H9 (cell line): ENCODE measurements at regions not wholly inside any gene's neighbourhood (a gene's known extent, or its start where the extent isn't known, plus 50 kb on each side); places are given as distances from the start of the nearest gene placed in this dataset.

Experiments
- DNase-seq: peaks from one replicate; pipeline ENCODE4 v3.0.0-alpha.2; 2017
- H2AFZ ChIP-seq: one replicate; pipeline ENCODE4 v1.6.1; 2013; ENCODE audit warnings: mild to moderate bottlenecking, low read length, control low read depth, moderate library complexity
- H2AK5ac ChIP-seq: 2 replicates; pipeline ENCODE4 v1.6.1; 2013; ENCODE audit warnings: low read length, control low read depth, mixed read lengths; ENCODE audit not compliant: insufficient read length
- H2BK120ac ChIP-seq: one replicate; pipeline ENCODE4 v1.6.1; 2013; ENCODE audit warnings: low read depth, mild to moderate bottlenecking, low read length, control low read depth, inconsistent platforms; ENCODE audit not compliant: poor library complexity, severe bottlenecking
- H2BK12ac ChIP-seq: 2 replicates; pipeline ENCODE4 v1.6.1; 2013; ENCODE audit warnings: low read length, control low read depth, mixed read lengths, low read depth; ENCODE audit not compliant: insufficient read length
- H2BK15ac ChIP-seq: 2 replicates; pipeline ENCODE4 v1.6.1; 2013; ENCODE audit warnings: low read depth, low read length, control low read depth
- H2BK20ac ChIP-seq: one replicate; pipeline ENCODE4 v1.6.1; 2013; ENCODE audit warnings: low read depth, mild to moderate bottlenecking, low read length, control low read depth, inconsistent platforms; ENCODE audit not compliant: poor library complexity, severe bottlenecking
- H2BK5ac ChIP-seq: 2 replicates; pipeline ENCODE4 v1.6.1; 2013; ENCODE audit warnings: low read length, control low read depth, mixed read lengths; ENCODE audit not compliant: insufficient read length
- H3K14ac ChIP-seq: 2 replicates; pipeline ENCODE4 v1.6.1; 2013; ENCODE audit warnings: low read length, control low read depth; ENCODE audit not compliant: insufficient read depth
- H3K18ac ChIP-seq: 2 replicates; pipeline ENCODE4 v1.6.1; 2013; ENCODE audit warnings: low read depth, mild to moderate bottlenecking, mixed read lengths, low read length, control low read depth; ENCODE audit not compliant: insufficient read length
- H3K23ac ChIP-seq: 2 replicates; pipeline ENCODE4 v1.6.1; 2013; ENCODE audit warnings: low read length, control low read depth, mixed read lengths, low read depth; ENCODE audit not compliant: insufficient read length
- H3K23me2 ChIP-seq: 2 replicates; pipeline ENCODE4 v1.6.1; 2013; ENCODE audit warnings: low read depth, mild to moderate bottlenecking, mixed read lengths, low read length, control low read depth; ENCODE audit not compliant: insufficient read length, poor library complexity, severe bottlenecking
- H3K27ac ChIP-seq: 2 replicates; pipeline ENCODE4 v1.5.1; 2013; ENCODE audit warnings: low read length, control low read depth, mixed read lengths, low read depth; ENCODE audit not compliant: insufficient read length
- H3K27me3 ChIP-seq: 2 replicates; pipeline ENCODE4 v1.6.1; 2013; ENCODE audit warnings: low read length, control low read depth, inconsistent platforms; ENCODE audit not compliant: insufficient read depth
- H3K4ac ChIP-seq: 2 replicates; pipeline ENCODE4 v1.6.1; 2013; ENCODE audit warnings: low read depth, mild to moderate bottlenecking, control low read depth, inconsistent platforms, low read length, moderate library complexity
- H3K4me1 ChIP-seq: 2 replicates; pipeline ENCODE4 v1.6.1; 2013; ENCODE audit warnings: low read length, control low read depth, inconsistent platforms; ENCODE audit not compliant: insufficient read depth
- H3K4me2 ChIP-seq: 2 replicates; pipeline ENCODE4 v1.6.1; 2013; ENCODE audit warnings: low read length, control low read depth, mixed read lengths; ENCODE audit not compliant: insufficient read length, insufficient read depth
- H3K56ac ChIP-seq: 2 replicates; pipeline ENCODE4 v1.6.1; 2013; ENCODE audit warnings: low read depth, mild to moderate bottlenecking, mixed read lengths, low read length, control low read depth; ENCODE audit not compliant: insufficient read length
- H3K79me1 ChIP-seq: 2 replicates; pipeline ENCODE4 v1.6.1; 2013; ENCODE audit warnings: low read depth, mild to moderate bottlenecking, moderate library complexity, low read length, control low read depth, inconsistent platforms; ENCODE audit not compliant: insufficient read depth, poor library complexity, severe bottlenecking
- H3K79me2 ChIP-seq: 2 replicates; pipeline ENCODE4 v1.6.1; 2013; ENCODE audit warnings: low read length, control low read depth, inconsistent platforms; ENCODE audit not compliant: insufficient read depth
- H3K9ac ChIP-seq: 2 replicates; pipeline ENCODE4 v1.6.1; 2013; ENCODE audit warnings: low read length, control low read depth, mixed read lengths; ENCODE audit not compliant: insufficient read length; ENCODE audit errors: extremely low read depth
- H3K9me3 ChIP-seq: one replicate; pipeline ENCODE4 v1.6.1; 2013; ENCODE audit warnings: low read depth, low read length, inconsistent platforms; ENCODE audit not compliant: control insufficient read depth
- H3T11ph ChIP-seq: one replicate; pipeline ENCODE4 v1.6.1; 2013; ENCODE audit warnings: mild to moderate bottlenecking, low read length, control low read depth, inconsistent platforms
- H4K20me1 ChIP-seq: one replicate; pipeline ENCODE4 v1.6.1; 2013; ENCODE audit not compliant: control insufficient read depth, insufficient read length, insufficient read depth
- H4K5ac ChIP-seq: 2 replicates; pipeline ENCODE4 v1.6.1; 2013; ENCODE audit warnings: low read depth, mild to moderate bottlenecking, mixed read lengths, low read length, control low read depth; ENCODE audit not compliant: insufficient read length
- H4K8ac ChIP-seq: replicated peaks from 2 replicates; pipeline ENCODE4 v1.6.1; 2013; ENCODE audit warnings: low read length, control low read depth, mixed read lengths, low read depth; ENCODE audit not compliant: insufficient read length
- H4K91ac ChIP-seq: 2 replicates; pipeline ENCODE4 v1.6.1; 2013; ENCODE audit warnings: low read depth, mild to moderate bottlenecking, moderate library complexity, mixed read lengths, low read length, control low read depth; ENCODE audit not compliant: insufficient read length
- H3K27ac Mint-ChIP-seq, 3 experiments: 2 replicates in 2 of 3; 3 replicates in 1 of 3; pipeline ENCODE4 v1.8.0; 2020 to 2021; ENCODE audit warnings: mixed read lengths in 3 of 3, mild to moderate bottlenecking in 1 of 3, moderate library complexity in 1 of 3
- H3K27me3 Mint-ChIP-seq: 2 replicates; pipeline ENCODE4 v1.8.0; 2021; ENCODE audit warnings: low read depth, mild to moderate bottlenecking, moderate library complexity, mixed read lengths
- H3K36me3 Mint-ChIP-seq, 3 experiments: 2 replicates in 2 of 3; 3 replicates in 1 of 3; pipeline ENCODE4 v1.8.0; 2020 to 2021; ENCODE audit warnings: low read depth in 3 of 3, mixed read lengths in 3 of 3; ENCODE audit not compliant: insufficient read depth in 1 of 3
- H3K4me1 Mint-ChIP-seq, 2 experiments: 2 replicates each; pipeline ENCODE4 v1.8.0; 2020; ENCODE audit warnings: mixed read lengths in 2 of 2
- H3K4me3 Mint-ChIP-seq, 2 experiments: 2 replicates in 1 of 2; 3 replicates in 1 of 2; pipeline ENCODE4 v1.8.0; 2020 to 2021; ENCODE audit warnings: mild to moderate bottlenecking in 2 of 2, mixed read lengths in 2 of 2, moderate library complexity in 1 of 2
- H3K9me3 Mint-ChIP-seq, 2 experiments: 2 replicates in 1 of 2; 3 replicates in 1 of 2; pipeline ENCODE4 v1.8.0; 2020; ENCODE audit warnings: mild to moderate bottlenecking in 2 of 2, mixed read lengths in 2 of 2, moderate library complexity in 1 of 2
- CTCF ChIP-seq: fragments of 200-600 bp; sonication (generic); conservative IDR thresholded peaks from 3 replicates; pipeline ENCODE4 v1.8.0; 2021; ENCODE audit warnings: antibody characterized with exemption, mild to moderate bottlenecking
- WGBS: extraction: QIAGEN DNeasy Blood & Tissue Kit; methylation state at CpG from one replicate; pipeline ENCODE4 v1.1.7; 2013; ENCODE audit warnings: missing lambda C conversion rate, low lambda C conversion rate, mixed read lengths; ENCODE audit not compliant: insufficient read length; ENCODE audit errors: extremely low coverage; 5-methylcytosine and 5-hydroxymethylcytosine counted together

GRCh38 chr2:126796931-126797621 lies 101.6 kb upstream of the TEX51 start:
- Histone ChIP-seq H3K14ac (no peak overlapping the region), H3K79me1 (no peaks in the 10 kb centered on the region), H4K5ac (no peak overlapping the region), H3K27me3 (no peaks in the 10 kb centered on the region), H3K4ac (no peak overlapping the region), H2BK15ac (no peak overlapping the region), H2AK5ac (no peak overlapping the region), H3K18ac (no peak overlapping the region), H3K4me1 (no peaks in the 10 kb centered on the region), H3K23me2 (no peaks in the 10 kb centered on the region), H4K20me1 (no peaks in the 10 kb centered on the region), H2AFZ (no peak overlapping the region), H3K27ac (no peak overlapping the region), H3K56ac (no peak overlapping the region), H3K9me3 (no peaks in the 10 kb centered on the region), H3K23ac (no peak overlapping the region), H3K9ac (no peak overlapping the region), H2BK5ac (no peak overlapping the region), H2BK20ac (no peak overlapping the region), H2BK120ac (no peak overlapping the region), H4K91ac (no peak overlapping the region), H3T11ph (no peak overlapping the region), H4K8ac (no peak overlapping the region), H3K79me2 (no peaks in the 10 kb centered on the region), H3K4me2 (no peak overlapping the region), H2BK12ac (no peak overlapping the region)
- DNase-seq = peak; percentile 21
- Mint-ChIP-seq H3K27ac (no peak overlapping the region), H3K27me3 (peaks cover 8% of the 10 kb centered on the region), H3K9me3 (no peaks in the 10 kb centered on the region), H3K36me3 (no peaks in the 10 kb centered on the region; a peak in 1 of 7 replicates), H3K4me3 (no peak overlapping the region), H3K4me1 (peaks cover 17 to 19% of the 10 kb centered on the region in 2 experiments)
- no CpG with 5 or more reads among the region's 14 CpGs for WGBS
- no peak for TF ChIP-seq CTCF
